ENCODE measurements at regions not wholly inside any gene's neighbourhood (a gene's known extent, or its start where the extent isn't known, plus 50 kb on each side); places are given as distances from the start of the nearest gene placed in this dataset.
A peak's percentile ranks its signal among the peaks of the same experiment; 100 is the strongest.

DNA sequence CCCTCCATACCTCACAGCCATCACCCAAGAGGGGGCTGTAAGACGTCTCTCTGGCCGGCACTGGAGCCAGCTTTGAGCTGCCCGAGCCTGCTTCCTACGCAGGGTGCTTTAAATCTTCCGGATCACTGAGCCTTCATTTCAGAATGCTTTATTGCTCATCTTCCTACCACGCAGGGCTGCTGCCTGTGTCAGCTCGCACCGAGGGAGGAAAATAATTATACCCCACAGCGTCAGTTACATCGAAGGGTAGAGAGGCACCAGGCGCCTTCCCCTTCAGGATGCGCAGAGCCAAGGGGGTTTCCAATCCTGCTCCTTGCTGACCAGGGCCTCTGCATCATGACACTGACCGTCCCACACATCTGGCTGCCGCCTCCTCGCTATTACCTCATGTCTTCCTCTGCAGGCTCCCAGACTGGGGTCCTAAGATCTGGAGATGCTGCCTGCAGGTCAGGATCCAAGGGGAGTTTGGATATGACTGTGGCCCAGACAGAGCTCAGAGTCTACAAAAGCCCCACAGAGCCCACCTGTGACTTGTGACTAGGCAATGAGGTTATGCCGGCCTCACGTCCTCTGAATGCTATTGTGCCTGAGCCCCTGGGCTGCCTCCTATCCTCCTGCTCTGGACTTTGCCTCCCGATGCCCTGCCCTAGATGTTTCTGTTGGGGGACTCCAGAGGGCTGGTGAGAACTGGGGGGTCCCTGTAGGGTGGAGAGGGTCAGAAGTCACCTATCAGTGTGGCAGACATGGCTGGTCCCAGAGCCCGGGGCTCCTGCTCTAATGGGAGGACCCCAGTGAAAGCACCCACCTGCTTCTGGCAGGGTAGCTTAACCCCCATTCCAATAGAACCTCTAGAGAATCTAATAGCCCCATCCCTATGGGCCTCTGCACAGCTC lies 220.3 kb upstream of the RTL1 start:
- Mint-ChIP-seq H3K36me3 (ENCODE audit: insufficient read depth) (no peaks in the 10 kb centered on the region), H3K27ac (no peak overlapping the region), H3K9me3 (ENCODE audit: low read depth) (peaks cover 3% of the 10 kb centered on the region), H3K4me1 (ENCODE audit: low read depth) (no peaks in the 10 kb centered on the region), H3K27me3 (peaks cover 27% of the 10 kb centered on the region), H3K4me3 (ENCODE audit: low read depth) (no peak overlapping the region)
- TF ChIP-seq, protein P1, sequence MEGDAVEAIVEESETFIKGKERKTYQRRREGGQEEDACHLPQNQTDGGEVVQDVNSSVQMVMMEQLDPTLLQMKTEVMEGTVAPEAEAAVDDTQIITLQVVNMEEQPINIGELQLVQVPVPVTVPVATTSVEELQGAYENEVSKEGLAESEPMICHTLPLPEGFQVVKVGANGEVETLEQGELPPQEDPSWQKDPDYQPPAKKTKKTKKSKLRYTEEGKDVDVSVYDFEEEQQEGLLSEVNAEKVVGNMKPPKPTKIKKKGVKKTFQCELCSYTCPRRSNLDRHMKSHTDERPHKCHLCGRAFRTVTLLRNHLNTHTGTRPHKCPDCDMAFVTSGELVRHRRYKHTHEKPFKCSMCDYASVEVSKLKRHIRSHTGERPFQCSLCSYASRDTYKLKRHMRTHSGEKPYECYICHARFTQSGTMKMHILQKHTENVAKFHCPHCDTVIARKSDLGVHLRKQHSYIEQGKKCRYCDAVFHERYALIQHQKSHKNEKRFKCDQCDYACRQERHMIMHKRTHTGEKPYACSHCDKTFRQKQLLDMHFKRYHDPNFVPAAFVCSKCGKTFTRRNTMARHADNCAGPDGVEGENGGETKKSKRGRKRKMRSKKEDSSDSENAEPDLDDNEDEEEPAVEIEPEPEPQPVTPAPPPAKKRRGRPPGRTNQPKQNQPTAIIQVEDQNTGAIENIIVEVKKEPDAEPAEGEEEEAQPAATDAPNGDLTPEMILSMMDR (IDR thresholded peaks at IDR 0.05; ENCODE audit: unreplicated experiment), result no peak
- DNase-seq (ENCODE audit: low spot score, unreplicated experiment), result no peak

DNA sequence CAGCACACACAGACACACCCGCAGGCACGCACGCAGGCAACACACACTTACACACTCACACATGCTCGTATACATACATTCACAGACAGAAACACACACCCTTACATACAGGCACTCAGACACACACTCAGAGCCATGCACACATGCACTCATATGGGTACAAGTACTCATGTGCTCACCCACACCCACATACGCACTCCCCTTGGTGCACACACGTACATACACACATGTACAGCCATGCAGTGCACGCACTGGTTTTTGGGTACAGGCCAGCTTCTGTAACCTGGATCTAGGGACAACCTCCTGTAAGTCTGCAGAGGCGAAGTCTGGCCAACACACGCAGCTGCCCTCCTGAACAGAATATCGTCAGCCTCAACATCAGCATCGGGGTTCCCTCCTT lies 221.3 kb upstream of the RTL1 start:
- no peak overlapping the region for H3K4me3 Mint-ChIP-seq (ENCODE audit: low read depth)
- H3K4me1 Mint-ChIP-seq (ENCODE audit: low read depth), result no peaks in the 10 kb centered on the region
- H3K36me3 Mint-ChIP-seq (ENCODE audit: insufficient read depth), result no peaks in the 10 kb centered on the region
- H3K27me3 Mint-ChIP-seq, result peaks cover 27% of the 10 kb centered on the region
- no peak for DNase-seq (ENCODE audit: low spot score, unreplicated experiment)
- TF ChIP-seq, protein P1 (IDR thresholded peaks at IDR 0.05; ENCODE audit: unreplicated experiment), result no peak
- H3K27ac Mint-ChIP-seq, result peak overlapping the region; percentile 18
- H3K9me3 Mint-ChIP-seq (ENCODE audit: low read depth), result peaks cover 3% of the 10 kb centered on the region

DNA sequence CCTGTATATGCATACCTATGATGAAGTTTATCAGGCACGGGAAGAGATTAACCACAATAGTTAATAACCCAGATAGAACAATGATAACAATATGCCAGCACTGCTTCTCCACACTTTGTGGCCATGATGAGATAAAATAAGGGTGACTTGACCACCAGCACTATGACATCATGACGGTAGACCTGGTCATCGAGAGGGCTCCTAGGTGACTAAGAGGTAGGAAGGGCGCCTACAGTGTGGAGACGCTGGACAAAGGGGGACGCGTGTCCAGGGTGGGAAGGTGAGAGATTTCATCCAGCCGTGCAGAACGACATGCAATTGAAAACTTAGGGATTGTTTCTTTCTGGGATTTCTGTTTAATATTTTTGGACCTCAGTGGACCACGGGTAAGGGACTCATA lies 221.8 kb upstream of the RTL1 start:
- TF ChIP-seq, protein P1 (IDR thresholded peaks at IDR 0.05; ENCODE audit: unreplicated experiment), result no peak
- DNase-seq (ENCODE audit: low spot score, unreplicated experiment), result no peak
- Mint-ChIP-seq H3K4me1 (ENCODE audit: low read depth) (no peaks in the 10 kb centered on the region), H3K9me3 (ENCODE audit: low read depth) (peaks cover 3% of the 10 kb centered on the region), H3K27ac (no peak overlapping the region), H3K36me3 (ENCODE audit: insufficient read depth) (no peaks in the 10 kb centered on the region), H3K27me3 (peaks cover 28% of the 10 kb centered on the region), H3K4me3 (ENCODE audit: low read depth) (no peak overlapping the region)

DNA sequence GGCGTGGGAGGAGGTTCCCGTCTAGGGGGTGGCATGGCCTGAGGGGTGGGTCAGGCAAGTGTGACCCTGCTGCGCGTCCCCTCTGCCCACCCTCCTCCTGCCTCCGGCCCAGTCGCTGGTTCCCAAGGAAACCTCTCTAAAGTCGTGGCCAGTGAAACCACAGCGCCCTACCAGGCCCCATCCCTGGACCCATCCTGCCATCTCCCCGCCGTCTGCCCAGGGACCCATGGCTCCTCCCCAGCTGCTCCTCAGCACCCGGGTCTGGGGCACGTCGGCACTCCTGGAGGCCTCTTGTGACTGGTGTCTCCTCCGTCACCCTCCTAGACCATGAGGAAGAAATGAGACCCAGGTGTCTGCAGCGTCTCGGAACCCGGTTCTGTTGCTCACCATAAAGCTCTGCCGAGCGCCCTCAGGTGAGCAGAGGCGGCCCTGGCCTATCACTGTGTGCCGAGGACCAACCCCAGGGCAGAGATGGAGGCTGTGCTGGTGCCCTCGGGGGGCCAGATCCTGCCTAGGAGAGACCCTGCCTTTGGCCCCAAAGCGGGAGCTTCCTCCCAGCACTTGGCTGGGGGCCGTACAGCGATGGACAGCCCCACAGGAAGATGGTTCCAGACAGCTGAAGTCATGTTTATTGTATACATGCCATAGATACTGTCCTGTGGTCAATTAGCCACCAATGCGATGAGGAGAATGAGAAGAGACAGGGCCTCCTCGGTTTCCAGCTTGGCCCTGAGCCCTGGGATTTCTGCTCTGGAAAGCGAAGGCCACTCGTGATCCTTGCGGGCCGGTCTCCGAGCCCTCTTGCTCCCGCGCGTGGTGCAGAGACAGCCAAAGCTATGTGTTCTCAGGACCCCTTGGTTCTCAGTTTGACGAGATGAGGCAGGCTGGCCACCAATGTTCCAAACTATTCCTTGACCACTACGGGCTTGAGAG lies 222.5 kb upstream of the RTL1 start:
- H3K27me3 Mint-ChIP-seq, result peaks cover 33% of the 10 kb centered on the region
- no peak overlapping the region for H3K4me3 Mint-ChIP-seq (ENCODE audit: low read depth)
- H3K4me1 Mint-ChIP-seq (ENCODE audit: low read depth), result no peaks in the 10 kb centered on the region
- H3K36me3 Mint-ChIP-seq (ENCODE audit: insufficient read depth), result no peaks in the 10 kb centered on the region
- peaks cover 3% of the 10 kb centered on the region for H3K9me3 Mint-ChIP-seq (ENCODE audit: low read depth)
- TF ChIP-seq, protein P1 (IDR thresholded peaks at IDR 0.05; ENCODE audit: unreplicated experiment), result no peak
- no peak for DNase-seq (ENCODE audit: low spot score, unreplicated experiment)
- H3K27ac Mint-ChIP-seq, result no peak overlapping the region

DNA sequence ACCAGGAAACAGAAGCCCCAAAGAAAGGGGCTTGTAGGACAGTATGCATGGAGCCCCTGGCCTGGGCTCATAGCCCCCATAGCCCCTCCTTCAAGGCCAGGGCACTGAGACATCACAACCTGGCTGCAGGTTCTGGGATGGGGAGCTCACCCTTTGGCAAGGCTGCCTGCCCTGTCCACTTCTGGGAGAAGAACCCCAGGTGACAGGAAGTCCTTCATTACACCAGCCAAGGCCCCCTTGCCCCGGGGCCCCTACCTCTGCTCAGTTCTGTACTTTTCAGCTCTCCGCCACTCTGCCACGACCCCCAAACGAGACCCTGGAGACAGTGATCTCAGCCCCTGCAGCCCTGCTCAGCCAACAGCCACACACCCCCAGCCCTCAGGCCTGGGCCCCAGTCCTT lies 223.2 kb upstream of the RTL1 start:
- H3K4me1 Mint-ChIP-seq (ENCODE audit: low read depth), result no peaks in the 10 kb centered on the region
- TF ChIP-seq, protein P1 (IDR thresholded peaks at IDR 0.05; ENCODE audit: unreplicated experiment), result no peak
- no peak overlapping the region for H3K27ac Mint-ChIP-seq
- H3K27me3 Mint-ChIP-seq, result peaks cover 38% of the 10 kb centered on the region
- H3K4me3 Mint-ChIP-seq (ENCODE audit: low read depth), result no peak overlapping the region
- no peaks in the 10 kb centered on the region for H3K36me3 Mint-ChIP-seq (ENCODE audit: insufficient read depth)
- DNase-seq (ENCODE audit: low spot score, unreplicated experiment), result no peak
- peaks cover 3% of the 10 kb centered on the region for H3K9me3 Mint-ChIP-seq (ENCODE audit: low read depth)

Measured in progenitor cell of endocrine pancreas (in vitro differentiated cells).